Muscle of arm (tissue), 1 donor: ENCODE measurements at regions not wholly inside any gene's neighbourhood (a gene's known extent, or its start where the extent isn't known, plus 50 kb on each side); places are given as distances from the start of the nearest gene placed in this dataset.
"Not testable (repeated sequence)": the region's sequence is repeated elsewhere in the genome, so short reads cannot be mapped to it uniquely, and the experiment has no call there.

ENCODE experiments used
- DNase-seq: peaks from one replicate; pipeline ENCODE4 v3.0.0-alpha.2; 2013

GRCh38 chr20:55058938-55059337 lies 583.5 kb downstream of the DOK5 start:
- no peak for DNase-seq

- no peak for DNase-seq
These were observed 582.5 kb downstream of the DOK5 start for GRCh38 chr20:55057779-55058415.

- DNase-seq: no peak
These were observed 579.1 kb downstream of the DOK5 start for GRCh38 chr20:55054453-55054852.

- no peak for DNase-seq
These were observed 578.0 kb downstream of the DOK5 start for GRCh38 chr20:55053389-55053788.

- DNase-seq: no peak
These were observed 577.1 kb downstream of the DOK5 start for GRCh38 chr20:55052459-55052858.

GRCh38 chr20:55038684-55039083 lies 563.3 kb downstream of the DOK5 start:
- no peak for DNase-seq

GRCh38 chr20:55031971-55032370 lies 556.6 kb downstream of the DOK5 start:
- DNase-seq: no peak

GRCh38 chr20:55014766-55015165 lies 539.4 kb downstream of the DOK5 start:
- DNase-seq: no peak

- DNase-seq: no peak
These were observed 535.4 kb downstream of the DOK5 start for GRCh38 chr20:55010761-55011160.

GRCh38 chr20:55009066-55009465 lies 533.7 kb downstream of the DOK5 start:
- no peak for DNase-seq

- DNase-seq: no peak
These were observed 528.7 kb downstream of the DOK5 start for GRCh38 chr20:55004044-55004443.

GRCh38 chr20:54995553-54995952 lies 520.2 kb downstream of the DOK5 start:
- DNase-seq: no peak

- no peak for DNase-seq
These were observed 519.6 kb downstream of the DOK5 start for GRCh38 chr20:54995011-54995410.

GRCh38 chr20:54985091-54985490 lies 509.7 kb downstream of the DOK5 start:
- DNase-seq: no peak

GRCh38 chr20:54984104-54984448 lies 508.7 kb downstream of the DOK5 start:
- DNase-seq: no peak

- not testable (repeated sequence) for DNase-seq
These were observed 508.2 kb downstream of the DOK5 start for GRCh38 chr20:54983394-54984103.

GRCh38 chr20:54981175-54981574 lies 505.8 kb downstream of the DOK5 start:
- DNase-seq: no peak

GRCh38 chr20:54980103-54980960 lies 504.9 kb downstream of the DOK5 start:
- no peak for DNase-seq

- no peak for DNase-seq
These were observed 474.9 kb downstream of the DOK5 start for GRCh38 chr20:54950304-54950703.

GRCh38 chr20:54941666-54942065 lies 466.3 kb downstream of the DOK5 start:
- DNase-seq: no peak

GRCh38 chr20:54940522-54940921 lies 465.1 kb downstream of the DOK5 start:
- no peak for DNase-seq

- no peak for DNase-seq
These were observed 463.3 kb downstream of the DOK5 start for GRCh38 chr20:54938707-54939106.
